Skeletal muscle satellite cell (primary cell): ENCODE measurements at regions not wholly inside any gene's neighbourhood (a gene's known extent, or its start where the extent isn't known, plus 50 kb on each side); places are given as distances from the start of the nearest gene placed in this dataset.

Source experiments
- H3K27me3 ChIP-seq: 2 replicates; pipeline ENCODE4 v1.7.0; 2013; ENCODE audit warnings: low read length; ENCODE audit not compliant: control insufficient read depth, insufficient read depth
- H3K36me3 ChIP-seq: 2 replicates; pipeline ENCODE4 v1.7.0; 2013; ENCODE audit warnings: mild to moderate bottlenecking, control low read depth, low read length; ENCODE audit not compliant: insufficient read depth
- H3K4me1 ChIP-seq: 2 replicates; pipeline ENCODE4 v1.7.0; 2013; ENCODE audit warnings: low read length; ENCODE audit not compliant: control insufficient read depth, insufficient read depth
- H3K4me2 ChIP-seq: 2 replicates; pipeline ENCODE4 v1.7.0; 2013; ENCODE audit warnings: mild to moderate bottlenecking, low read length
- H3K4me3 ChIP-seq: 2 replicates; pipeline ENCODE4 v1.7.0; 2013; ENCODE audit warnings: low read length
- H3K9ac ChIP-seq: 2 replicates; pipeline ENCODE4 v1.7.0; 2013; ENCODE audit warnings: mild to moderate bottlenecking, low read depth, low read length, moderate library complexity
- H3K9me3 ChIP-seq: replicated peaks from 2 replicates; pipeline ENCODE4 v1.7.0; 2013; ENCODE audit warnings: mild to moderate bottlenecking, control low read depth, low read length

DNA sequence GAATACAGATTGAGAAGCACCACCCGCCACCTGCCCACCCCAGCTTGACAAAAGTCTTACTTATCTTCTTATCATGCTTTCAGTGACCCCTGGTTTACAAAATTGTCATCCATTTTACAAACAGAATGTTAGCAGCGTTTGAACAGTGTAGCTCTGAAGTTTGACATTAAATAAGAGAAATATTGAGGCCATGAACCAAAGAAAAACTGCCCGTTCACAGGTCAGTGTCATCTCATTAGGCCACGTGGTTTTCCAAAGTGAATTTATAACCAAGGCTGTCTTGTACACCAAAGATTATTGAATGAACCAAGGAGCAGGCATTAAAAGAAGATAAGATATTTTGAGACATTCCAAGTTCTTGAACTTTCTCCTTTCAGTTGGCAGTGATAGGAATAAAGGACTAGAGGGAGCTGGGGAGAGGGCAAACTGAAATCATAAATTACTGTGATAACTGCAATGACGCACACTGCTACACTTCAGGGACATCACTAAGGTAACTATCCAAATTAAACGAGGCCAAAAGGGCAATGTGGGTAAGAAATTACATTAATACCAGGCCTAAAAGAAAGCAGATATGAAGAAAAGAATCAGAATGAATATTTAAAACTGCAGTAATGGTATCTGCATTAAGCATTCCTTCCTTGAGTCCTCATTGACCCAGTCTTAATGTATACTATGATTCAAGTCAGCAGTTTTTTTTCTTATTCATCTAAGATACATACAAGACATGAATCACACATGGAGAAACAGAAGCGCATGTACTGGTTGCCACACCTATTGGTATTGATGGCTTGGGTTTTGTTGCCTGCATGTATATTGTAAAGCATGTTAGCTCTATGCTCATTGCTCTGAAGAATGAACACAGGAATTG lies 159.8 kb upstream of the ARG1 start:
- Histone ChIP-seq H3K27me3 (peaks cover 4% of the 10 kb centered on the region), H3K9ac (no peak overlapping the region), H3K4me3 (no peak overlapping the region), H3K4me2 (no peak overlapping the region), H3K9me3 (no peaks in the 10 kb centered on the region), H3K4me1 (no peaks in the 10 kb centered on the region), H3K36me3 (no peaks in the 10 kb centered on the region)

DNA sequence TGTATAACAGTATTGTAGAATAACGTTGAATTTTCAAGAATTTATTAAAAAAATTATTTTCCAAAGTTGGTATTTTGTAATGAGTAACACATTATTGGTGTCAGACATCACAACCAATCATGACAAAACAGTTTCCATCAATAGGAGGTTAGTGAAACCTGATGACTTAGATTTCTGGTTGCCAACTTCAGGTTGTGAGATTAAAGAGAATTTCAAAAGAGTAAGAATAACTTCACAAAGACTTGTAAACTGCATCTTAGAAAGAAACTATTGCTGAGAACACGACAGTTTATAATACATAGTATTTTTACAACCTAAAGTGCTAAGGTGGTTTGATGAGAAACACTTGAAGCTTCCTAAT lies 159.2 kb upstream of the ARG1 start:
- peaks cover 4% of the 10 kb centered on the region for H3K27me3 ChIP-seq

DNA sequence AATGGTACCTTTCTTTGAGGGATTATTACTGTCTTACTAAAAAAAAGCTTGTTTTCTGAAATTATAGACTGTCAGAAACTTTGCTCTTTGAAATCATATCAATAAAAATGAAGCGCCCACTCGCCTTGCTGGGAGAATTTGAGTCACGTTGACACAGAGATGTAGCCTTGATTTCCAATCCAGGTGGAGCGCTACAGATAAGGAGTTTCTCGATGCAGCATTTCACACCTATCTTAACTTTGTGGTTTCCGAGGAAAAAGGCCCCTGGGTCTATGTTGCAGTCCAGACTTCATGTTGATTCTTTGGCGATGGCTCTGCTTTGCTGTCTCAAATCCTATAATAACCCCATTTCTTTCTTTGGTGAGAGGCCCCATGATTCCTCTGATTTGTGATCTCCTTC lies 158.1 kb upstream of the ARG1 start:
- Histone ChIP-seq H3K9me3 (no peaks in the 10 kb centered on the region), H3K4me1 (no peaks in the 10 kb centered on the region), H3K4me3 (no peak overlapping the region), H3K4me2 (no peak overlapping the region), H3K36me3 (no peaks in the 10 kb centered on the region), H3K9ac (no peak overlapping the region), H3K27me3 (no peaks in the 10 kb centered on the region)

More for the DNA sequence above, 159.2 kb upstream of the ARG1 start:
- Histone ChIP-seq H3K4me2 (no peak overlapping the region), H3K9me3 (no peaks in the 10 kb centered on the region), H3K4me3 (no peak overlapping the region), H3K36me3 (no peaks in the 10 kb centered on the region), H3K9ac (no peak overlapping the region), H3K4me1 (no peaks in the 10 kb centered on the region)

DNA sequence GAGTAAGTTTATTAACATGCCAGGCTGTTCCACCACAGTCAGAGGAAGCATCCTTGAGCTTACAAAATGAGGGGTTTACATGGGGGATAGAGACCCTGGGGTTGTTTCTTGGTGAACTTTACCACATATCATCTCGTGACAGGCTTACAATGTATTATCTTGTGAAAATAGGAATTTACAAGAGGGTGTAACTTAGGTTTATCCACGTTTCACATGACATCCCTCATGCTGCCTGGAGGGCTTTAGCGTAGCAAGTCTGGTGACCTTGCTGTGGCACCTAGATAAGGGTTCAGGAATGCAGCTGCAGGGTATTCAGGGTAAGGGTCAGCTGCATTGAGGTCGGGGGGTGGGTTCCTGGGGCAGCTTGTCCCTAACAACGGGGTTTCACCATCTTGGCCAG lies 154.6 kb upstream of the ARG1 start:
- Histone ChIP-seq H3K4me1 (no peaks in the 10 kb centered on the region), H3K4me2 (no peak overlapping the region), H3K27me3 (no peaks in the 10 kb centered on the region), H3K36me3 (no peaks in the 10 kb centered on the region), H3K4me3 (no peak overlapping the region), H3K9me3 (no peaks in the 10 kb centered on the region), H3K9ac (no peak overlapping the region)

DNA sequence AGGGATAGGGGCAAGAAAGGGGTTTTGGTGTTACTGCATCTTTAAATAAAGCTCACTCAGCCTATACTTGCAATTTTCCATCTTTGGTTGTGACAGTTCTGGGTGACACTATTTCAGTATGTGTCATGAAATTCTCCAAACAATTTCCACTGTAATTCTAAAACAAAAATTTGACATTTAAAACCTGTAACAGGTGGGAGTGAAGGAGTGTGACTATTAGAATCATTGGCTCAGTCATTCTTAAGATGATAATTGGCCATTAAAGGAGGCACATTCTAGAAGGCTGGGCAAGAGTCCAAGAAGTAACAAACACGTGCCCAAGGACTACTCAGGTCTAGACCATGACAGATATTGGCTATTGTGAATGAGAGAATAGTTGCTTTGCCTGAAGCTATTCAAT lies 153.3 kb upstream of the ARG1 start:
- no peaks in the 10 kb centered on the region for H3K27me3 ChIP-seq
- no peak overlapping the region for H3K9ac ChIP-seq
- no peak overlapping the region for H3K4me3 ChIP-seq
- no peaks in the 10 kb centered on the region for H3K4me1 ChIP-seq
- no peak overlapping the region for H3K4me2 ChIP-seq
- no peaks in the 10 kb centered on the region for H3K36me3 ChIP-seq
- no peaks in the 10 kb centered on the region for H3K9me3 ChIP-seq

DNA sequence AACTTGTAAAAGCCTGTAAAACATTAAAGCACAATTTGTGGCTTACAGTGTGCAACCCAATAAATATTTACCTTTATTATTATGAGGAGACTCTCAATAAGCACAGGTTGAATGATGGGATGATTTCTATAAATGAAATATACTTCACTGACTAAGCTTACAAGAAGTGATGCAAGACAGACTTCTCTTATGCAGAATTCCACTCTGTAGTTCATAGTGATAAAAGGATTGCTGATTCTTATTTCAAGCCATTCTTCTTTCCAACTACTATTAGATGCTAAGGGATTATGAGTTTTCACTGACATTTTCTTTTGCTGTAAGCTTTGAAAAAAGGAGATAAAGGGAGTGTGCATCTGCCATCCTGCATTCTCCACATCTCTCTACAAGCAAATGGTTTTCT lies 149.0 kb upstream of the ARG1 start:
- H3K4me2 ChIP-seq: no peak overlapping the region
- H3K36me3 ChIP-seq: no peaks in the 10 kb centered on the region
- H3K9me3 ChIP-seq: no peaks in the 10 kb centered on the region
- no peak overlapping the region for H3K9ac ChIP-seq
- peaks cover 4% of the 10 kb centered on the region for H3K27me3 ChIP-seq
- H3K4me3 ChIP-seq: no peak overlapping the region
- H3K4me1 ChIP-seq: no peaks in the 10 kb centered on the region

DNA sequence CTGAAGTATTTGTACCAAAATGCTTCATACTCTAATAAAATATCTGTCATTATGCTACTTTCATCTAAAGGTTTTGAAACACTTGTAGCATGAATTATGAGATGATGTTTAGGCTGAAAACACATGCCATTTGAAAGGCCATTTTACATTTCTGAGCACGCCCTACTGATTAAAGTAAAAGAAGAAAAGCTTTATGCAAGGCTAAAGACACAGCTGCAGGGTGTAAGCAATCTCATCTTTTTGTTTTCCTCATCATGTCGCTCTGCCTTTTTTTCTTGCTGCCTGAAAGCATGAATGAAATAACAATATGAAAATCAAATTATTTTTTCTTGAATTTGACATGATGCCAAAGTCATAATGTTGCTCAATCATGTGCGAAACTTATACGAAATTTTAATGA lies 148.6 kb upstream of the ARG1 start:
- no peak overlapping the region for H3K4me2 ChIP-seq
- no peaks in the 10 kb centered on the region for H3K36me3 ChIP-seq
- no peak overlapping the region for H3K4me3 ChIP-seq
- no peaks in the 10 kb centered on the region for H3K9me3 ChIP-seq
- H3K9ac ChIP-seq: no peak overlapping the region
- H3K27me3 ChIP-seq: peaks cover 4% of the 10 kb centered on the region
- H3K4me1 ChIP-seq: no peaks in the 10 kb centered on the region

DNA sequence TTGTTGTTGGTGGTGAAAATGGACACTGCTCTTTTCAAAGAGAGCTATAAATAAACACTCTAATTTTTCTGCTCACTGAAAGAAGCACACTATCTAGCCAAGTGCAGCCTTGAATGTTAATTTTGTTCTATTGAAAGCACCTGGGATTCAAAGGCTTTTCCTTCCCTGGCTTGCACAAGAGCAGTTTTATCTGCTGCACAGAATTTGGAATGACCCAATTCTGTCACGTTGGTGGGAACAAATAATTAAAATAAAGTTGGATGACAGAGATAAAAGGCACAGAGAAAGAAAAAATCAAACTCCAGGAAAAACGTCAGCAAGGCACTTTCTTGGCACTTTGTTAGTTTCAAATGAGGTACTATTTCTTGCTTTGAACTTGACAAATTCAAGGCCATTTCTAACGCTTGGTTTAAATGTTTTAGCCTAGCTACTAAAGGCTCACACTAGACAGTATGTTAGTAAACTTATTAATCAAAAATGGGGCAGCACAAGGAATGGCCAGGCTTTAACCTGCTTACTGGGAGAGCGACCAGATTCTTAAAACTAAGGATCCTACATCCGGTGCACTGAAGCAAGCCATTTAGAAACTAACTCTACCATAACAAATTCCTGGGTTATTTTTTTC lies 145.5 kb upstream of the ARG1 start:
- H3K4me1 ChIP-seq: no peaks in the 10 kb centered on the region
- H3K4me3 ChIP-seq: no peak overlapping the region
- peaks cover 21% of the 10 kb centered on the region for H3K27me3 ChIP-seq
- no peak overlapping the region for H3K4me2 ChIP-seq
- no peaks in the 10 kb centered on the region for H3K36me3 ChIP-seq
- no peak overlapping the region for H3K9ac ChIP-seq
- H3K9me3 ChIP-seq: no peaks in the 10 kb centered on the region

DNA sequence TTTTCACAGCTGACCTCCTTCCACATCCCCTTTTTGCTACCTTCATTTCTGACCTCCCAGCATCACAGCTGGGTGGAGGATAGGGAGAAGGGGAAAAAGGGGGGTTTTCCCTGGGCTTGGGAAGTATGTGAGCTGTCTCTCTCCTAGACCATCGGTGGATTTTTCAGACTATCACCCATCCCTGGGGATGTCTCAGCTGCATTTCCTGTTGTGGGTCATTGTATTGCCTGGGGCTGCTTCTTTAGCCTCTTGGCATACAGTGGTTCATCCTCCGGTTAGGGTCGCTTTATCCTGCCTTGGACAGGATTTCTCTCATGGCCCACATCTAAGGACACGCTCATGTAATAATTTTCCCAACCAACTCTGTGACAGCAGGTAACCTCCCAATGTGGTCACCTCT lies 142.5 kb upstream of the ARG1 start:
- H3K9me3 ChIP-seq: no peaks in the 10 kb centered on the region
- no peak overlapping the region for H3K9ac ChIP-seq
- H3K4me1 ChIP-seq: no peaks in the 10 kb centered on the region
- no peak overlapping the region for H3K4me2 ChIP-seq
- H3K4me3 ChIP-seq: no peak overlapping the region
- H3K27me3 ChIP-seq: peaks cover 21% of the 10 kb centered on the region
- no peaks in the 10 kb centered on the region for H3K36me3 ChIP-seq

DNA sequence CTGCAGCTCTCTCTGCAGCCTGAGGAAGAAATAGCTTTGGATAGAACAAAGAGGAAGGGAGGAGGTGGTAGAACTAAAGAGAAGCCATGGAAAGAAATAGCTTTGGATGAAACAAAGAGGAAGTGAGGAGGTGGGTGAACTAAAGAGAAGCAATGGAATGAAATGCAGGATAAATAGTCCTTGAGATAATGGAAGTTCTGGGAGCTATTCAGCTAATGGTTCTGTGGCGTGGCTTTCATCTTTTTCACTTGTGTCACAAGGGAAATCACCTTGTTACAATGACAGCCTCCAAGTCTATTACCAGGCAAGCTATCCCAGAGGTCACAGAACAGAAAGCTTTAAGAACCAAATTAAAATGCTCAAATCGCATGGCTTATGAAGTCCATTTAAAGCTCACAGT lies 141.3 kb upstream of the ARG1 start:
- H3K9ac ChIP-seq: no peak overlapping the region
- no peaks in the 10 kb centered on the region for H3K9me3 ChIP-seq
- H3K27me3 ChIP-seq: peaks cover 21% of the 10 kb centered on the region

DNA sequence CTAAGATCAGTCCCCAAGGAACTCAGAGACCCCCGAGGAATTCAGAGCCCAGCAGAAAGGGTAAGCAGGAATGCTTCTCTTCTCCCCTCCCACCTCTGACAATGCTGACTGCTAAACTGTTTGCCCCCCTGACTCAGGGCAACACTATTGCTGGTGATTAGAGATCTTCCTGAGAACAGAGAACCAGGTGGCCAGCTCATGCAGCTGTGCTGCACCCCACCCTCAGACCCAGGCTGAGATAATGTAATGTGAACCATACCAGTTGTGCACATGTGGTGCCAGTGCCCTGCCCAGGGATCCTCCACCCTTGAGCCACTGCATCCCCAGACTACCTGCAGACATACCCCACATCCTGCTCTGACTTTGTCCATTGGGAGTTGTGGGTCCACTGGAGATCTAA lies 139.1 kb upstream of the ARG1 start:
- peaks cover 17% of the 10 kb centered on the region for H3K27me3 ChIP-seq
- H3K4me1 ChIP-seq: no peaks in the 10 kb centered on the region
- no peaks in the 10 kb centered on the region for H3K9me3 ChIP-seq
- H3K4me2 ChIP-seq: no peak overlapping the region
- H3K4me3 ChIP-seq: no peak overlapping the region
- H3K9ac ChIP-seq: no peak overlapping the region
- H3K36me3 ChIP-seq: no peaks in the 10 kb centered on the region

More for the DNA sequence above, 141.3 kb upstream of the ARG1 start:
- H3K4me3 ChIP-seq: no peak overlapping the region
- no peaks in the 10 kb centered on the region for H3K36me3 ChIP-seq
- no peak overlapping the region for H3K4me2 ChIP-seq
- H3K4me1 ChIP-seq: no peaks in the 10 kb centered on the region

DNA sequence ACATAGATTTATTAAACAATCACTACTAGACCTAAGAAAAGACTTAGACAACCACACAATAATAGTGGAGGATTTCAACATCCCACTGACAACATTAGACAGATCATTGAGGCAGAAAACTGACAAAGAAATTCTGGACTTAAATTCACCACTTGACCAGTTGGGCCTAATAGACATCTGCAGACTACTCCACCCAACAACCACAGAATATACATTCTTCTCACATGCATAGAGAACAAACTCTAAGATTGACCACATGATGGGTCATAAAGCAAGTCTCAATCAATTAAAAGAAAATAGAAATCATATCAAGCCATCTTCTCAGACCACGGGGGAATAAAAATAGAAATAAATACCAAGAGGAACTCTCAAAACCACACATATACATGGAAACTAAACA lies 136.7 kb upstream of the ARG1 start:
- H3K4me3 ChIP-seq: no peak overlapping the region
- H3K9me3 ChIP-seq: no peaks in the 10 kb centered on the region
- H3K4me1 ChIP-seq: no peaks in the 10 kb centered on the region
- peaks cover 4% of the 10 kb centered on the region for H3K27me3 ChIP-seq
- H3K4me2 ChIP-seq: no peak overlapping the region
- H3K36me3 ChIP-seq: no peaks in the 10 kb centered on the region
- H3K9ac ChIP-seq: no peak overlapping the region
